ENCODE measurements at regions not wholly inside any gene's neighbourhood (a gene's known extent, or its start where the extent isn't known, plus 50 kb on each side); places are given as distances from the start of the nearest gene placed in this dataset.

DNA sequence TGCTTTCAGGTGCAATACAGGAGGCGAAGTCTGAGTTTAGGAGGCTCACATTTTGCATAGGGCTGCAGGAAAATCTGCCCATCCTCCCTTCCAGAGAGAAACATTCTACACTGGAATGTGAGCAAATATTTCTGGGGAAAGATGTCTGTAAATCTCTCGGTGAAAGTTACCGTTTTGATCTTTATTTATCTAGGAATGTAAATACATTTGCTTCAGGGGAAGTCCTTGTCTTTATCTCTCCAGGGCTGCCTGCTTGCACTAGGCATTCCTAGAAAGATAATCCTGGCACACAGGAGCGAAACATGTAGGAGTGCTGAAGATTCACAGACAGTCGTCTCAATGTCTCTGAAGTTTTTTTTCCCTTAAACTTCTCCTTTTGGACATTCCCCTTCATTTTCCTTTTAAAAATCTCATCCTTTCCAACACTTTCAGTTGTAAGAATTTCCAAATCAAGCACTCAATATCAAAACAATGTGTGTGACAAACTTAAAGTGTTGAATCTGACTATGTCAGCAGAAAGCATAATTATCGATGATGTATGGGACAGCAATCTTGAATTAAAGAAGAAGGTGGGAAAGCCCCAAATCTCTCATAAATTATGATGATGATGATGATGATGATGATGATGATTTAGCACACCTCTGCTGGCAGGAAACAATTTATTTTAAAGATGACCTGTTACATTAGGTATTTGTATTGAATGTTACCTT lies 113.4 kb upstream of the RESF1 start:
- BruUV-seq (replicated peaks), result no TSS peak
- H3K9ac ChIP-seq (replicated peaks; ENCODE audit: extremely low read depth, insufficient read depth, low read length), result no peak overlapping the region
- dilution Hi-C loops (cut with MboI; ENCODE audit: extremely low pct_ligation_motif_present, low sequenced_read_pairs), result no loop called here

More for the DNA sequence above, 113.4 kb upstream of the RESF1 start:
- intact Hi-C loops (cut with micrococcal nuclease), result no loop called here
- H3K4me1 ChIP-seq (ENCODE audit: control insufficient read depth, extremely low read depth, insufficient read depth, low read length), result no peaks in the 10 kb centered on the region
- TF ChIP-seq, protein P1, sequence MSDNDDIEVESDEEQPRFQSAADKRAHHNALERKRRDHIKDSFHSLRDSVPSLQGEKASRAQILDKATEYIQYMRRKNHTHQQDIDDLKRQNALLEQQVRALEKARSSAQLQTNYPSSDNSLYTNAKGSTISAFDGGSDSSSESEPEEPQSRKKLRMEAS (IDR thresholded peaks at IDR 0.05; ENCODE audit: insufficient read depth, insufficient read length), result no peak
- no peak for TF ChIP-seq FOS (IDR thresholded peaks at IDR 0.05; ENCODE audit: borderline replicate concordance, insufficient read depth, low read length)
- TF ChIP-seq GATA2 (IDR thresholded peaks at IDR 0.05; ENCODE audit: insufficient read depth, insufficient read length, low read depth, low read length), result no peak
- TF ChIP-seq EZH2 (IDR thresholded peaks at IDR 0.05; ENCODE audit: borderline replicate concordance, low read depth, low read length, severe bottlenecking), result no peak
- TF ChIP-seq POLR2AphosphoS5 (IDR thresholded peaks at IDR 0.05; ENCODE audit: insufficient read depth, low read depth, low read length), result no peak
- no peak for TF ChIP-seq POLR2A (IDR thresholded peaks at IDR 0.05; ENCODE audit: low read depth, low read length)
- no peak for TF ChIP-seq JUN (IDR thresholded peaks at IDR 0.05; ENCODE audit: borderline replicate concordance, insufficient read depth, insufficient read length, low read depth)
- no peak for TF ChIP-seq MYC (IDR thresholded peaks at IDR 0.05; ENCODE audit: low read depth, low read length)
- TF ChIP-seq, protein P2, sequence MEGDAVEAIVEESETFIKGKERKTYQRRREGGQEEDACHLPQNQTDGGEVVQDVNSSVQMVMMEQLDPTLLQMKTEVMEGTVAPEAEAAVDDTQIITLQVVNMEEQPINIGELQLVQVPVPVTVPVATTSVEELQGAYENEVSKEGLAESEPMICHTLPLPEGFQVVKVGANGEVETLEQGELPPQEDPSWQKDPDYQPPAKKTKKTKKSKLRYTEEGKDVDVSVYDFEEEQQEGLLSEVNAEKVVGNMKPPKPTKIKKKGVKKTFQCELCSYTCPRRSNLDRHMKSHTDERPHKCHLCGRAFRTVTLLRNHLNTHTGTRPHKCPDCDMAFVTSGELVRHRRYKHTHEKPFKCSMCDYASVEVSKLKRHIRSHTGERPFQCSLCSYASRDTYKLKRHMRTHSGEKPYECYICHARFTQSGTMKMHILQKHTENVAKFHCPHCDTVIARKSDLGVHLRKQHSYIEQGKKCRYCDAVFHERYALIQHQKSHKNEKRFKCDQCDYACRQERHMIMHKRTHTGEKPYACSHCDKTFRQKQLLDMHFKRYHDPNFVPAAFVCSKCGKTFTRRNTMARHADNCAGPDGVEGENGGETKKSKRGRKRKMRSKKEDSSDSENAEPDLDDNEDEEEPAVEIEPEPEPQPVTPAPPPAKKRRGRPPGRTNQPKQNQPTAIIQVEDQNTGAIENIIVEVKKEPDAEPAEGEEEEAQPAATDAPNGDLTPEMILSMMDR (IDR thresholded peaks at IDR 0.05; ENCODE audit: extremely low read depth in 1 of 2, insufficient read depth in 1 of 2, low read depth in 1 of 2, low read length in 2 of 2), result no peak
- no peak overlapping the region for H3K4me3 ChIP-seq (replicated peaks in 1 of 3; ENCODE audit: insufficient read depth in 1 of 3, low read depth in 1 of 3, low read length in 3 of 3)
- H3K79me2 ChIP-seq (ENCODE audit: control insufficient read depth, insufficient read depth, low read length), result no peaks in the 10 kb centered on the region
- H3K9me3 ChIP-seq (replicated peaks; ENCODE audit: control insufficient read depth, insufficient read depth, low read length), result peaks cover 7% of the 10 kb centered on the region
- no peaks in the 10 kb centered on the region for H4K20me1 ChIP-seq (replicated peaks; ENCODE audit: control insufficient read depth, extremely low read depth, insufficient read depth, low read length)
- no peaks in the 10 kb centered on the region for H3K27me3 ChIP-seq (ENCODE audit: control insufficient read depth in 2 of 2, insufficient read depth in 2 of 2, low read length in 2 of 2)
- no peaks in the 10 kb centered on the region for H3K36me3 ChIP-seq (ENCODE audit: control insufficient read depth in 2 of 2, extremely low read depth in 1 of 2, insufficient read depth in 2 of 2, low read length in 2 of 2)
- FAIRE-seq, result no peak
- DNase-seq (ENCODE audit: low read depth, low spot score), result no peak
- ChIA-PET CTCF (no interaction called here), POLR2A (no interaction called here)
- no peak overlapping the region for H2AFZ ChIP-seq (ENCODE audit: low read depth, low read length)
- no peaks in the 10 kb centered on the region for H3K9me1 ChIP-seq (replicated peaks; ENCODE audit: control insufficient read depth, extremely low read depth, insufficient read depth, low read length)
- H3K4me2 ChIP-seq (ENCODE audit: insufficient read depth, low read length), result no peak overlapping the region
- no peak overlapping the region for H3K27ac ChIP-seq (ENCODE audit: insufficient read depth, low read depth, low read length)

Measured in endothelial cell of umbilical vein (primary cell).